GM18858 (cell line): ENCODE measurements at regions not wholly inside any gene's neighbourhood (a gene's known extent, or its start where the extent isn't known, plus 50 kb on each side); places are given as distances from the start of the nearest gene placed in this dataset.

ENCODE experiments used
- ATAC-seq: cut with Tn5 transposase; IDR thresholded peaks from one replicate; pipeline ENCODE4 v1.9.1; 2021; ENCODE audit not compliant: unreplicated experiment

DNA sequence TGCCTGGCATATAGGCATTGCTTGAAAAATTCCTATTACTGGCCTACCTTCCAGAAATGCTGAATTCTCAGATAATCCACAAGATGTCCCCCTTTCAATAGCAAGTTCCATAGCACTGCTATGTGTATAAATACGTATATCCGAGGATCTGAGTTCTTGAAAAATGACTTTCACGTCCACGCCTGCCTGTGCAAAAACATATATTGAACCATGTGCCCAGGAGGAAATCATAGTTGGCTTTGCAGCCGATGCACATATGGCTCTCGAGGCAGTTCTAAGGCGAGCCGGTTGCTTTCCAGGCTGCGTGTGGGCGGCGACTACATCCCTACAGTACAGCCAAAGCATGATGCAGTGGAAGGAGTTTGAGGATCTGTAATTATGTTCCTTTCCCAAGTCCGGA, 55.4 kb upstream of the ESX1 start:
- no peak for ATAC-seq

DNA sequence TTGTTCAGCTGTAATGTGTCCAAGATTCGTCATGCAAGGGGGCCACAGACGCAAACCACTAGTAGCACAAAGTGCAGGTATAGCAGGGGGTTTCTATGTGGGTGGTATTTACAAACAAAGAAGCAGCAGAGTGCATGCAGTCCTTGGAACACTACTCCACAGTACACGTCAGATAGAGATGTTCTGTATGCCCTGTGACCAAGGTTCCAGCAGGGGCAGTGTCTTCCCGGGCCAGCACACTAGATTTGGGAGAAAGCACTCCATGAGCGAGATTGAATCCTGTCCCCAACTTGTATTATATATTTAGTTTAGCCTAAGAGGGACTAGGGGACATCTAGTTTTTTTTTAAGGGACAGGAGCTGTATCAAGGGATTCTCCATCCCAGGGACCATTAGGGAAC, 54.4 kb upstream of the ESX1 start:
- ATAC-seq, result no peak

GRCh38 chrX:104307341-104307740, 52.6 kb upstream of the ESX1 start:
- no peak for ATAC-seq

GRCh38 chrX:104306180-104306579, 51.4 kb upstream of the ESX1 start:
- no peak for ATAC-seq
